ENCODE measurements at regions not wholly inside any gene's neighbourhood (a gene's known extent, or its start where the extent isn't known, plus 50 kb on each side); places are given as distances from the start of the nearest gene placed in this dataset.
"Not testable (repeated sequence)": the region's sequence is repeated elsewhere in the genome, so short reads cannot be mapped to it uniquely, and the experiment has no call there.

DNA sequence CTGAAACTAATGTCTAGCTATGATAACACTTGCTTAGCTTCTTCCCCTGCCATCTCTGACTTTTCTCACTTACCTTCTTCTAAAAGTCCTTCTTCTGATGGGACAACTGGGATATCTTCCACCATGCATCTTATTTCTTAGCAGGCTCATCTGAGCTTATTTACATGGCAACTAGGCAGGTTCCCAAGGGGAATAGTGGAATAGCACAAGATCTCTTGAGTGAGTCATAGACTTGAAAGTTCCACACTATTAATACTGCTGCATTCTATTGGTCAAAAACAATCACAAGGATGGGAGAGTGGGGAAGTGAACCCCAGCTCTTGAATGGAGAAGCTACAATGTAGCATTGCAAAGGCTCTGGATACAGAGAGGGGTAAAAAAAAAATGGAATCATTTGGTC lies 142.1 kb downstream of the HAO1 start:
- no peak overlapping the region for H3K4me3 ChIP-seq (ENCODE audit: low read length in 3 of 3)
- no peaks in the 10 kb centered on the region for H3K4me1 ChIP-seq (ENCODE audit: control insufficient read depth in 2 of 3, insufficient read depth in 2 of 3, low read depth in 1 of 3, low read length in 3 of 3)
- no peaks in the 10 kb centered on the region for H3K27me3 ChIP-seq (ENCODE audit: control insufficient read depth, insufficient read depth, low read length)
- TF ChIP-seq, protein P1, sequence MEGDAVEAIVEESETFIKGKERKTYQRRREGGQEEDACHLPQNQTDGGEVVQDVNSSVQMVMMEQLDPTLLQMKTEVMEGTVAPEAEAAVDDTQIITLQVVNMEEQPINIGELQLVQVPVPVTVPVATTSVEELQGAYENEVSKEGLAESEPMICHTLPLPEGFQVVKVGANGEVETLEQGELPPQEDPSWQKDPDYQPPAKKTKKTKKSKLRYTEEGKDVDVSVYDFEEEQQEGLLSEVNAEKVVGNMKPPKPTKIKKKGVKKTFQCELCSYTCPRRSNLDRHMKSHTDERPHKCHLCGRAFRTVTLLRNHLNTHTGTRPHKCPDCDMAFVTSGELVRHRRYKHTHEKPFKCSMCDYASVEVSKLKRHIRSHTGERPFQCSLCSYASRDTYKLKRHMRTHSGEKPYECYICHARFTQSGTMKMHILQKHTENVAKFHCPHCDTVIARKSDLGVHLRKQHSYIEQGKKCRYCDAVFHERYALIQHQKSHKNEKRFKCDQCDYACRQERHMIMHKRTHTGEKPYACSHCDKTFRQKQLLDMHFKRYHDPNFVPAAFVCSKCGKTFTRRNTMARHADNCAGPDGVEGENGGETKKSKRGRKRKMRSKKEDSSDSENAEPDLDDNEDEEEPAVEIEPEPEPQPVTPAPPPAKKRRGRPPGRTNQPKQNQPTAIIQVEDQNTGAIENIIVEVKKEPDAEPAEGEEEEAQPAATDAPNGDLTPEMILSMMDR (IDR thresholded peaks at IDR 0.05; ENCODE audit: borderline replicate concordance, extremely low read depth, insufficient read depth) = no peak
- intact Hi-C loops (cut with DNase I) = no loop called here
- DNase-seq (no peak), FAIRE-seq (no peak)
- no peaks in the 10 kb centered on the region for H3K36me3 ChIP-seq (ENCODE audit: control insufficient read depth in 2 of 3, insufficient read depth in 3 of 3, low read length in 3 of 3)
- H3K27ac ChIP-seq (ENCODE audit: low read depth in 2 of 2, low read length in 2 of 2) = no peak overlapping the region
- H3K9me3 ChIP-seq (ENCODE audit: control insufficient read depth in 2 of 3, insufficient read depth in 1 of 3, low read length in 3 of 3) = no peaks in the 10 kb centered on the region
- H3K9ac ChIP-seq (ENCODE audit: low read length in 3 of 3) = no peak overlapping the region

DNA sequence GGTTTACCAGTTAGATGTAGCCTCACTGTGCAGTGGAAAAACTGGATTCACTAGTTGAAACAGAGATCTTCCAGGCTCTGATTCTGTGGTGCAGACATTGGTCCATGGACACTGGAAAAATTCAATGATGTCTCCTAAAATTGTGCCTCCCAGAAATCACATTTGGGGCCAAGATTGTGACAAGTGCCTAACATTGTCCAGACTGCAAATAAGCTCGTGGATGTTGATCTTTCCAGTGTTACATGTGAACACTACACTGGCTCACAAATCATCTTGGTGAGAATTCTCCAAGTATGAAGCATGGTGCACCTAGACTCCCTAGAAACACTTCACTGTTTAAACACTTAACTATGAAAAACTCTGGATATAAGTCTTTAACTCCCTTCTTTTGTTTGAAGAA lies 140.4 kb downstream of the HAO1 start:
- Histone ChIP-seq H3K9ac (ENCODE audit: low read length in 3 of 3) (no peak overlapping the region), H3K27ac (ENCODE audit: low read depth in 2 of 2, low read length in 2 of 2) (no peak overlapping the region), H3K9me3 (ENCODE audit: control insufficient read depth in 2 of 3, insufficient read depth in 1 of 3, low read length in 3 of 3) (no peaks in the 10 kb centered on the region), H3K4me1 (ENCODE audit: control insufficient read depth in 2 of 3, insufficient read depth in 2 of 3, low read depth in 1 of 3, low read length in 3 of 3) (no peaks in the 10 kb centered on the region), H3K27me3 (ENCODE audit: control insufficient read depth, insufficient read depth, low read length) (no peaks in the 10 kb centered on the region), H3K4me3 (ENCODE audit: low read length in 3 of 3) (no peak overlapping the region), H3K36me3 (ENCODE audit: control insufficient read depth in 2 of 3, insufficient read depth in 3 of 3, low read length in 3 of 3) (no peaks in the 10 kb centered on the region)
- DNase-seq (no peak), FAIRE-seq (no peak)
- intact Hi-C loops (cut with DNase I) = no loop called here
- TF ChIP-seq, protein P1 (IDR thresholded peaks at IDR 0.05; ENCODE audit: borderline replicate concordance, extremely low read depth, insufficient read depth) = no peak

DNA sequence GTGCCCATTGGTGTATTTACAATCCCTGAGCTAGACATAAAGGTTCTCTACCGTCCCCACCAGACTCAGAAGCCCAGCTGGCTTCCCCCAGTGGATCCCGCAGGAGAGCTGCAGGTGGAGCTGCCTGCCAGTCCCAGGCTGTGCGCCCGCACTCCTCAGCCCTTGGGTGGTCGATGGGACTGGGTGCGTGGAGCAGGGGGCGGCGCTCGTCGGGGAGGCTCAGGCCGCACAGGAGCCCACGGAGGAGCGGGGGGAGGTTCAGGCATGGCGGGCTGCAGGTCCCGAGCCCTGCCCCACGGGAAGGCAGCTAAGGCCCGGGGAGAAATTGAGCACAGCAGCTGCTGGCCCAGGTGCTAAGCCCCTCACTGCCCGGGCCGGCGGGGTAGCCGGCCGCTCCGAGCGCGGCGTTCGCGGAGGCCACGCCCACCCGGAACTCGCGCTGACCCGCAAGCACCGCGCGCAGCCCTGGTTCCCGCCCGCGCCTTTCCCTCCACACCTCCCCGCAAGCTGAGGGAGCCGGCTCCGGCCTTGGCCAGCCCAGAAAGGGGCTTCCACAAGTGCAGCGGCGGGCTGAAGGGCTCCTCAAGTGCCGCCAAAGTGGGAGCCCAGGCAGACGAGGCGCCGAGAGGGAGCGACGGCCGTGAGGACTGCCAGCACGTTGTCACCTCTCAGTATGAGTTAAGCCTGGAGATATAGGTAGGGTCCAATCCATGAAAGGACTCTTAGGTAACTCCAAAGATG lies 136.7 kb downstream of the HAO1 start:
- FAIRE-seq = not testable (repeated sequence)

DNA sequence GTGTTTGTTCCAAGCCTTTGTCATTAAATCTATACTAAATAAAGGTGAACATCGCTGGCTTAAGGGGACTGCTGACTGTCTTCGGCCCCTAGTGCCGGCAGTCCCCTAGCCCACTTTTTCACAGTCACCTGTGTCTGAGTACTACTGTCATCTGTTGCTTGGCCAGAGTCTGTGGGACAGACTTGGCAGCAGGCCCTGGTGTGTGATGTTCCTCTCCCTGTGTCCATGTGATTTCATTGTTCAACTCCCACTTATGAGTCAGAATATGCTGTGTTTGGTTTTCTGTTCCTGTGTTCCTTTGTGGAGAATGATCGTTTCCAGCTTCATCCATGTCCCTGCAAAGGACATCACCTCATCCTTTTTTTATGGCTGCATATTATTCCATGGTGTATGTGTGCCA lies 133.4 kb downstream of the HAO1 start:
- DNase-seq = no peak
- FAIRE-seq = no peak
- TF ChIP-seq, protein P1 (IDR thresholded peaks at IDR 0.05; ENCODE audit: borderline replicate concordance, extremely low read depth, insufficient read depth) = no peak
- intact Hi-C loops (cut with DNase I) = no loop called here
- H3K4me3 ChIP-seq (ENCODE audit: low read length in 3 of 3) = no peak overlapping the region
- peaks cover 0 to 3% (median 0%) of the 10 kb centered on the region in 3 donors for H3K9me3 ChIP-seq (ENCODE audit: control insufficient read depth in 2 of 3, insufficient read depth in 1 of 3, low read length in 3 of 3)
- no peaks in the 10 kb centered on the region for H3K4me1 ChIP-seq (ENCODE audit: control insufficient read depth in 2 of 3, insufficient read depth in 2 of 3, low read depth in 1 of 3, low read length in 3 of 3)
- no peaks in the 10 kb centered on the region for H3K36me3 ChIP-seq (ENCODE audit: control insufficient read depth in 2 of 3, insufficient read depth in 3 of 3, low read length in 3 of 3)
- no peak overlapping the region for H3K27ac ChIP-seq (ENCODE audit: low read depth in 2 of 2, low read length in 2 of 2)
- H3K27me3 ChIP-seq (ENCODE audit: control insufficient read depth, insufficient read depth, low read length) = no peaks in the 10 kb centered on the region
- no peak overlapping the region for H3K9ac ChIP-seq (ENCODE audit: low read length in 3 of 3)

More for the DNA sequence above, 136.7 kb downstream of the HAO1 start:
- H3K9me3 ChIP-seq (ENCODE audit: control insufficient read depth in 2 of 3, insufficient read depth in 1 of 3, low read length in 3 of 3); intact Hi-C loops (cut with DNase I); H3K36me3 ChIP-seq (ENCODE audit: control insufficient read depth in 2 of 3, insufficient read depth in 3 of 3, low read length in 3 of 3); H3K27ac ChIP-seq (ENCODE audit: low read depth in 2 of 2, low read length in 2 of 2); H3K9ac ChIP-seq (ENCODE audit: low read length in 3 of 3); H3K4me1 ChIP-seq (ENCODE audit: control insufficient read depth in 2 of 3, insufficient read depth in 2 of 3, low read depth in 1 of 3, low read length in 3 of 3); H3K4me3 ChIP-seq (ENCODE audit: low read length in 3 of 3); H3K27me3 ChIP-seq (ENCODE audit: control insufficient read depth, insufficient read depth, low read length): not testable (repeated sequence)
- peak in 2 of 5 donors; percentile 7 to 58 for DNase-seq
